ENCODE measurements at regions not wholly inside any gene's neighbourhood (a gene's known extent, or its start where the extent isn't known, plus 50 kb on each side); places are given as distances from the start of the nearest gene placed in this dataset.

DNA sequence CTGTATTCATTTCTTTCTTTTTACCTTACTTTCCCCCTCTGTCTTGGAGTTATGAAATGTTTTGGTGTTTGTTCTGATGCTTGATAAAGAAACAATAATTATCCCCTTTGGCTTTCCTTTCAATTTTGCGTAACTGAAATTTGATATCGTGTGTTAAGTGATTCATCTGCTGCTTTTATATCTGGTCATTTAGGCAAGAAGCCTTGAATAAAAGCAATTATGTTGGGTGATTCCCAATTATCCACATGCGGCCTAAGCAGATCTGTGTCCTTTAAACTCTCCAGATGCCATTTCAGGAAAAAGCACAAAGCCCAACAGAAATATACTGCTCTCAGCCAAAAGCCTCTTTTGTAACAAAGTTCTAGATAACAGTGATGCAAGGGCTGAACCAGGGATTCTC is 92.8 kb downstream of the TAF11L14 start:
- no peak for TF ChIP-seq EZH2 (IDR thresholded peaks at IDR 0.05; ENCODE audit: low read length, missing control alignments)
- TF ChIP-seq, protein P1, sequence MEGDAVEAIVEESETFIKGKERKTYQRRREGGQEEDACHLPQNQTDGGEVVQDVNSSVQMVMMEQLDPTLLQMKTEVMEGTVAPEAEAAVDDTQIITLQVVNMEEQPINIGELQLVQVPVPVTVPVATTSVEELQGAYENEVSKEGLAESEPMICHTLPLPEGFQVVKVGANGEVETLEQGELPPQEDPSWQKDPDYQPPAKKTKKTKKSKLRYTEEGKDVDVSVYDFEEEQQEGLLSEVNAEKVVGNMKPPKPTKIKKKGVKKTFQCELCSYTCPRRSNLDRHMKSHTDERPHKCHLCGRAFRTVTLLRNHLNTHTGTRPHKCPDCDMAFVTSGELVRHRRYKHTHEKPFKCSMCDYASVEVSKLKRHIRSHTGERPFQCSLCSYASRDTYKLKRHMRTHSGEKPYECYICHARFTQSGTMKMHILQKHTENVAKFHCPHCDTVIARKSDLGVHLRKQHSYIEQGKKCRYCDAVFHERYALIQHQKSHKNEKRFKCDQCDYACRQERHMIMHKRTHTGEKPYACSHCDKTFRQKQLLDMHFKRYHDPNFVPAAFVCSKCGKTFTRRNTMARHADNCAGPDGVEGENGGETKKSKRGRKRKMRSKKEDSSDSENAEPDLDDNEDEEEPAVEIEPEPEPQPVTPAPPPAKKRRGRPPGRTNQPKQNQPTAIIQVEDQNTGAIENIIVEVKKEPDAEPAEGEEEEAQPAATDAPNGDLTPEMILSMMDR (conservative IDR thresholded peaks at IDR 0.05 in 1 of 2, IDR thresholded peaks at IDR 0.05 in 1 of 2; ENCODE audit: low read depth in 1 of 2, low read length in 2 of 2) = no peak
- Histone ChIP-seq H3K4me3 (replicated peaks in 1 of 4; ENCODE audit: control extremely low read depth in 1 of 4, insufficient read depth in 1 of 4, low read depth in 3 of 4, low read length in 4 of 4) (no peak overlapping the region), H3K79me2 (ENCODE audit: control insufficient read depth, insufficient read depth, low read length) (no peaks in the 10 kb centered on the region), H3K27ac (ENCODE audit: insufficient read depth, low read length) (no peak overlapping the region), H3K27me3 (ENCODE audit: control insufficient read depth, insufficient read depth, low read length) (no peaks in the 10 kb centered on the region), H4K20me1 (ENCODE audit: control insufficient read depth, extremely low read depth, insufficient read depth, low read length) (no peaks in the 10 kb centered on the region), H3K9ac (ENCODE audit: insufficient read depth, low read length) (no peak overlapping the region), H2AFZ (ENCODE audit: low read length) (no peak overlapping the region), H3K36me3 (ENCODE audit: control insufficient read depth, insufficient read depth, low read length) (no peaks in the 10 kb centered on the region), H3K4me1 (ENCODE audit: control insufficient read depth, extremely low read depth, insufficient read depth, low read length) (no peaks in the 10 kb centered on the region), H3K9me3 (ENCODE audit: control insufficient read depth, insufficient read depth, low read depth, low read length) (no peaks in the 10 kb centered on the region), H3K4me2 (ENCODE audit: extremely low read depth, insufficient read depth, low read length) (no peak overlapping the region)
- no peak for DNase-seq (ENCODE audit: low read depth in 2 of 2)

DNA sequence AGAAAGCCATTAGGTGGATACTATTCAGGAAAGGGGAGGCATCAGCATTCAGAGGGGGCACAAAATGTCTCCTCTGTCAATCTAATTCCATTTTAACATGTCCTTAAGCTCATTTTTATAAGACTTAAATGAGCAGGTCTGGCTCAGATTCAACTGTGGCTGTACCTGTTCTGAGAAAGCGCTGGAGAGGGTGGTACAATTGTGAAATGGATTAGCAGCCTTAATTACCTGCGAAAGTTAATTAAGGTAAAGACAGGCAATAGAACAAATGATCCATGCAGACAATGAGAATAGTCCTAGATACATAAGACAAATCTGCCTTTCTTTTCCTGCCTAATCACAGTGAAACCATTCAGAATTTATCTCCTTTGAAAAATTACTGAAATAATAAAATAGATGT is 96.2 kb downstream of the TAF11L14 start:
- Histone ChIP-seq H3K9me3 (ENCODE audit: control insufficient read depth, insufficient read depth, low read depth, low read length) (no peaks in the 10 kb centered on the region), H2AFZ (ENCODE audit: low read length) (no peak overlapping the region), H3K79me2 (ENCODE audit: control insufficient read depth, insufficient read depth, low read length) (no peaks in the 10 kb centered on the region), H3K4me2 (ENCODE audit: extremely low read depth, insufficient read depth, low read length) (no peak overlapping the region), H3K9ac (ENCODE audit: insufficient read depth, low read length) (no peak overlapping the region), H3K27ac (ENCODE audit: insufficient read depth, low read length) (no peak overlapping the region), H3K4me1 (ENCODE audit: control insufficient read depth, extremely low read depth, insufficient read depth, low read length) (no peaks in the 10 kb centered on the region), H3K36me3 (ENCODE audit: control insufficient read depth, insufficient read depth, low read length) (no peaks in the 10 kb centered on the region), H4K20me1 (ENCODE audit: control insufficient read depth, extremely low read depth, insufficient read depth, low read length) (no peaks in the 10 kb centered on the region), H3K27me3 (ENCODE audit: control insufficient read depth, insufficient read depth, low read length) (no peaks in the 10 kb centered on the region), H3K4me3 (replicated peaks in 1 of 4; ENCODE audit: control extremely low read depth in 1 of 4, insufficient read depth in 1 of 4, low read depth in 3 of 4, low read length in 4 of 4) (no peak overlapping the region)
- TF ChIP-seq, protein P1 (conservative IDR thresholded peaks at IDR 0.05 in 1 of 2, IDR thresholded peaks at IDR 0.05 in 1 of 2; ENCODE audit: low read depth in 1 of 2, low read length in 2 of 2) = no peak
- no peak for TF ChIP-seq EZH2 (IDR thresholded peaks at IDR 0.05; ENCODE audit: low read length, missing control alignments)
- no peak for DNase-seq (ENCODE audit: low read depth in 2 of 2)

DNA sequence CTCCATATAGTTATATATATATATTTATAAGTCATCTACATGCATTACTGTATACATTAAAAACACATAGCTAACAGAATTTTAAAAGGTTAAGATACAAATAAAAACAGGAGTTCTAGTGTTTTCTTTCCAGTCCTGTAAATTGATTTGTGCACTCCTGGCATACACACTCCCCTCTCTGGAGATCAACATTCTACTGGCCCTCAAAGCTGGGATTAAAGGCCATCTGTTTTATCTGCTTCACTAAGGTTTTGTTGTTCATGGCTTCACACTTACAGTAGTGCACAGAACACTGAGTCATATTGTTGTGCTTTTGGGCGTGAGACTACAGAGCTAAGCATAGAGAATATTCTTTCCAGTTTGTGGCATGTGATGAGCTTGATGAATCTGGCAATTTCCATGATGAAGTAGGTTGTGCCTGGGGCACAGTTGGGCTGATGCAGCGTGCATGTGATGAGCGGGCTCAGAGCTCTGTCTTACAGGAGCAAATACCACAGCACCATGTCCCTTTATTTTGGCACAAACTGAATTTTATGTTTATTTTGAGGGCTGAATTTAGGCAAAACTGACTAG is 98.2 kb downstream of the TAF11L14 start:
- H3K9ac ChIP-seq (ENCODE audit: insufficient read depth, low read length) = no peak overlapping the region
- no peaks in the 10 kb centered on the region for H3K79me2 ChIP-seq (ENCODE audit: control insufficient read depth, insufficient read depth, low read length)
- H3K36me3 ChIP-seq (ENCODE audit: control insufficient read depth, insufficient read depth, low read length) = no peaks in the 10 kb centered on the region
- H3K4me1 ChIP-seq (ENCODE audit: control insufficient read depth, extremely low read depth, insufficient read depth, low read length) = no peaks in the 10 kb centered on the region
- DNase-seq (ENCODE audit: low read depth in 2 of 2) = no peak
- H3K27me3 ChIP-seq (ENCODE audit: control insufficient read depth, insufficient read depth, low read length) = no peaks in the 10 kb centered on the region
- H2AFZ ChIP-seq (ENCODE audit: low read length) = no peak overlapping the region
- H3K9me3 ChIP-seq (ENCODE audit: control insufficient read depth, insufficient read depth, low read depth, low read length) = no peaks in the 10 kb centered on the region
- H3K4me2 ChIP-seq (ENCODE audit: extremely low read depth, insufficient read depth, low read length) = no peak overlapping the region
- no peak overlapping the region for H3K27ac ChIP-seq (ENCODE audit: insufficient read depth, low read length)
- no peak overlapping the region for H3K4me3 ChIP-seq (replicated peaks in 1 of 4; ENCODE audit: control extremely low read depth in 1 of 4, insufficient read depth in 1 of 4, low read depth in 3 of 4, low read length in 4 of 4)
- H4K20me1 ChIP-seq (ENCODE audit: control insufficient read depth, extremely low read depth, insufficient read depth, low read length) = no peaks in the 10 kb centered on the region
- TF ChIP-seq, protein P1 (conservative IDR thresholded peaks at IDR 0.05 in 1 of 2, IDR thresholded peaks at IDR 0.05 in 1 of 2; ENCODE audit: low read depth in 1 of 2, low read length in 2 of 2) = no peak
- TF ChIP-seq EZH2 (IDR thresholded peaks at IDR 0.05; ENCODE audit: low read length, missing control alignments) = no peak
